ENCODE measurements at regions not wholly inside any gene's neighbourhood (a gene's known extent, or its start where the extent isn't known, plus 50 kb on each side); places are given as distances from the start of the nearest gene placed in this dataset.
A peak's percentile ranks its signal among the peaks of the same experiment; 100 is the strongest.

- peak overlapping the region; percentile 94 to 100 (median 97) for H3K27ac ChIP-seq
- H3K9me3 ChIP-seq: no peaks in the 10 kb centered on the region
- ATAC-seq (no peak), DNase-seq (peak in 1 of 4 donors; percentile 6)
- 58 to 68% methylated on average over 7 of the region's 7 CpGs for WGBS, 2 donors
- H3K36me3 ChIP-seq (replicated peaks in 1 of 2; ENCODE audit: insufficient read depth in 1 of 2, low read depth in 2 of 2): no peaks in the 10 kb centered on the region
- intact Hi-C loops (cut with DNase I): no loop called here
- no peak for TF ChIP-seq POLR2A (IDR thresholded peaks at IDR 0.05)
- TF ChIP-seq, protein P1, sequence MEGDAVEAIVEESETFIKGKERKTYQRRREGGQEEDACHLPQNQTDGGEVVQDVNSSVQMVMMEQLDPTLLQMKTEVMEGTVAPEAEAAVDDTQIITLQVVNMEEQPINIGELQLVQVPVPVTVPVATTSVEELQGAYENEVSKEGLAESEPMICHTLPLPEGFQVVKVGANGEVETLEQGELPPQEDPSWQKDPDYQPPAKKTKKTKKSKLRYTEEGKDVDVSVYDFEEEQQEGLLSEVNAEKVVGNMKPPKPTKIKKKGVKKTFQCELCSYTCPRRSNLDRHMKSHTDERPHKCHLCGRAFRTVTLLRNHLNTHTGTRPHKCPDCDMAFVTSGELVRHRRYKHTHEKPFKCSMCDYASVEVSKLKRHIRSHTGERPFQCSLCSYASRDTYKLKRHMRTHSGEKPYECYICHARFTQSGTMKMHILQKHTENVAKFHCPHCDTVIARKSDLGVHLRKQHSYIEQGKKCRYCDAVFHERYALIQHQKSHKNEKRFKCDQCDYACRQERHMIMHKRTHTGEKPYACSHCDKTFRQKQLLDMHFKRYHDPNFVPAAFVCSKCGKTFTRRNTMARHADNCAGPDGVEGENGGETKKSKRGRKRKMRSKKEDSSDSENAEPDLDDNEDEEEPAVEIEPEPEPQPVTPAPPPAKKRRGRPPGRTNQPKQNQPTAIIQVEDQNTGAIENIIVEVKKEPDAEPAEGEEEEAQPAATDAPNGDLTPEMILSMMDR (IDR thresholded peaks at IDR 0.05): no peak
- H3K4me1 ChIP-seq: peaks cover 86% of the 10 kb centered on the region
- H3K27me3 ChIP-seq: no peaks in the 10 kb centered on the region
- H3K4me3 ChIP-seq: no peak overlapping the region
These were observed 66.4 kb upstream of the WNT7B start for GRCh38 chr22:46043339-46043738.

DNA sequence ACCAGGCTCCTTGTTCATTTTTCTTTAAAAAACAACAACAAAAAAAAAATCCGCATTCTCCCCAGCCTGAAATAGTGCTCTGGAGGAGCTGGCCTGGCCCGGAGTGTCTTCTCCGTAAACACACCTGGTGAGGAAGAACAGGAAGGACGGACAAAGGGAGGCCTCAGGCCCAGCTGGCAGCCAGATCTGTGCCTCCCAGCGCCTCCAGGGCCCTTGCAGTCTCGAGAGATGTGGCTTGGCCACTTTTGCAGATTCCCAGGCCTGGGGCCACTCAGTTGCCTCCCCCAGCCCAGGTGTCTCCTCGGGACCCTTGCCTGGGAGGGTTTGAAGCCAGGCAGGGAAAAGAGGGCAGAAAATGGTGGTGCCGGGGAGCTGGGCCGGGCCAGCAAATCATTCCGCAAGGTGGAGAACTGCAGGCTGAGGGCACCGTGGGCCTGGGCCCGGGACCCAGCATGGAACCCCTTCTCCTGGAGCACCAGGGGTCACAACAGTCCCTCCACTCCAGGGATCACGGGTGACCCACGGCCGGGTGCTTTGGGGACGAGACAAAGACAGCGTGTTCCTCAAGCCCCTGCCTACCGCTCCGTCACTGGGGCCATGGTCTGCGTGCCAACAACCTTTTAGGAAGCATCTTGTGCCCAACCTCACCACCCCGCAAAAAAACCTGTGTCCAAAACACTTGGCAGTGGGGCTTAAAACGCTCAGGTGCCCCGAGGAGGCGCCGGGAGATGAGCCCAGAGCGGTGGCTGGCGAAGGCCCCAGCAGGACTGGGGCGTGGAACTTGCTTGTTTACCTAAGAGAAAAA, 67.1 kb upstream of the WNT7B start:
- Histone ChIP-seq H3K4me3 (peak overlapping the region; percentile 11 to 24), H3K36me3 (replicated peaks in 1 of 2; ENCODE audit: insufficient read depth in 1 of 2, low read depth in 2 of 2) (no peaks in the 10 kb centered on the region), H3K9me3 (no peaks in the 10 kb centered on the region), H3K4me1 (peaks cover 86% of the 10 kb centered on the region), H3K27ac (peak overlapping the region; percentile 94 to 100 (median 97)), H3K27me3 (no peaks in the 10 kb centered on the region)
- no peak for TF ChIP-seq POLR2A (IDR thresholded peaks at IDR 0.05)
- TF ChIP-seq, protein P1 (IDR thresholded peaks at IDR 0.05): no peak
- DNase-seq: peak; percentile 54 to 70 (median 63)
- intact Hi-C loops (cut with DNase I): no loop called here
- 12 to 15% methylated on average over 12 to 28 of the region's 28 CpGs for WGBS, 2 donors
- ATAC-seq: peak; percentile 33

- intact Hi-C loops (cut with DNase I): no loop called here
- DNase-seq (peak in 3 of 4 donors; percentile 12 to 62 (median 61)), ATAC-seq (peak; percentile 30)
- TF ChIP-seq POLR2A (IDR thresholded peaks at IDR 0.05): peak; percentile 51 to 72 (median 69)
- TF ChIP-seq, protein P1 (IDR thresholded peaks at IDR 0.05): no peak
- H3K27ac ChIP-seq: peak overlapping the region; percentile 94 to 100 (median 97)
- peaks cover 85% of the 10 kb centered on the region for H3K4me1 ChIP-seq
- no peaks in the 10 kb centered on the region for H3K9me3 ChIP-seq
- no peaks in the 10 kb centered on the region for H3K27me3 ChIP-seq
- WGBS, 2 donors: 0 to 1% methylated on average over 29 to 87 of the region's 87 CpGs
- H3K4me3 ChIP-seq: peak overlapping the region in 1 of 2 donors; percentile 24
- H3K36me3 ChIP-seq (replicated peaks in 1 of 2; ENCODE audit: insufficient read depth in 1 of 2, low read depth in 2 of 2): no peaks in the 10 kb centered on the region
These were observed 67.9 kb upstream of the WNT7B start for GRCh38 chr22:46044621-46045458.

GRCh38 chr22:46045459-46046298, 68.7 kb upstream of the WNT7B start:
- Histone ChIP-seq H3K4me1 (peaks cover 88% of the 10 kb centered on the region), H3K27ac (peak overlapping the region; percentile 94 to 100 (median 97)), H3K27me3 (no peaks in the 10 kb centered on the region), H3K9me3 (no peaks in the 10 kb centered on the region), H3K4me3 (peak overlapping the region in 1 of 2 donors; percentile 19), H3K36me3 (replicated peaks in 1 of 2; ENCODE audit: insufficient read depth in 1 of 2, low read depth in 2 of 2) (no peaks in the 10 kb centered on the region)
- 0 to 16% methylated on average over 2 to 12 of the region's 12 CpGs for WGBS, 2 donors
- intact Hi-C loops (cut with DNase I): no loop called here
- TF ChIP-seq POLR2A (IDR thresholded peaks at IDR 0.05): peak; percentile 69 to 90 (median 83)
- TF ChIP-seq, protein P1 (IDR thresholded peaks at IDR 0.05): no peak
- DNase-seq (peak; percentile 69 to 82 (median 80)), ATAC-seq (peak; percentile 60)
